ENCODE measurements at regions not wholly inside any gene's neighbourhood (a gene's known extent, or its start where the extent isn't known, plus 50 kb on each side); places are given as distances from the start of the nearest gene placed in this dataset.

- Histone ChIP-seq H3K4me2 (no peak overlapping the region), H3K4me3 (no peak overlapping the region), H3K27ac (0 out of 6 replicates have a peak overlapping the region, but pooled peaks of 1 of the 2 experiments have one; percentile 8), H3K4me1 (no peaks in the 10 kb centered on the region), H3K9me3 (0 out of 3 replicates have a peak, but pooled peaks cover 5% of the 10 kb centered on the region)
- ChIA-PET CTCF (interaction anchor here (0.5 to 7.8 kb wide), 37 partner anchors 9 to 614 kb away, joined by 3 to 77 read pairs (median 5); no protein-coding TSS in a partner anchor), POLR2A (interaction anchor here (1.3 kb wide), 1 partner anchor 150 kb away, joined by 4 read pairs; no protein-coding TSS in a partner anchor)
- peak; percentile 84 to 93; a peak in 5 of 6 replicates for ATAC-seq
- WGBS (ENCODE audit: missing lambda C conversion rate): 26% methylated on average over 6 of the region's 6 CpGs
- TF ChIP-seq CTCF (IDR thresholded peaks at IDR 0.05): peak; percentile 54
- TF ChIP-seq SMC3 (IDR thresholded peaks at IDR 0.05): peak; percentile 77
- TF ChIP-seq E2F6 (IDR thresholded peaks at IDR 0.05; ENCODE audit: borderline replicate concordance, low read depth): no peak
- no peak for TF ChIP-seq NFE2L2 (conservative IDR thresholded peaks at IDR 0.05; ENCODE audit: low read length)
- peak; percentile 74 to 76 for TF ChIP-seq RAD21 (conservative IDR thresholded peaks at IDR 0.05 in 1 of 2, IDR thresholded peaks at IDR 0.05 in 1 of 2)
- FAIRE-seq: no peak
- peak; percentile 43 to 66 for DNase-seq (ENCODE audit: low read depth in 1 of 2, low spot score in 1 of 2)
These were observed 114.8 kb upstream of the CD93 start for GRCh38 chr20:23200914-23201313.

GRCh38 chr20:23200413-23200812, 114.3 kb upstream of the CD93 start:
- Histone ChIP-seq H3K27ac (0 out of 6 replicates have a peak overlapping the region, but pooled peaks of 1 of the 2 experiments have one; percentile 8), H3K4me3 (no peak overlapping the region), H3K9me3 (peaks cover 6% of the 10 kb centered on the region; the same call in 1 of the 3 replicates), H3K4me2 (no peak overlapping the region), H3K4me1 (no peaks in the 10 kb centered on the region)
- POLR2A ChIA-PET: interaction anchor here (1.3 kb wide), 1 partner anchor 150 kb away, joined by 4 read pairs; no protein-coding TSS in a partner anchor
- WGBS (ENCODE audit: missing lambda C conversion rate): 81% methylated on average over 12 of the region's 12 CpGs
- no peak for FAIRE-seq
- TF ChIP-seq HOXA7 (CRISPR knock-in tag; IDR thresholded peaks at IDR 0.05) (no peak), CHD4 (IDR thresholded peaks at IDR 0.05; ENCODE audit: borderline replicate concordance) (no peak), ELK1 (IDR thresholded peaks at IDR 0.05; ENCODE audit: low read depth, low read length) (no peak), HOXB5 (CRISPR knock-in tag; IDR thresholded peaks at IDR 0.05) (no peak), POLR2AphosphoS2 (conservative IDR thresholded peaks at IDR 0.05; ENCODE audit: low read length) (no peak), EHMT2 (IDR thresholded peaks at IDR 0.05; ENCODE audit: low read depth) (no peak), E2F6 (IDR thresholded peaks at IDR 0.05; ENCODE audit: borderline replicate concordance, low read depth) (no peak), ESRRA (IDR thresholded peaks at IDR 0.05; ENCODE audit: borderline replicate concordance, low read length) (no peak), HMGXB4 (CRISPR knock-in tag; IDR thresholded peaks at IDR 0.05; ENCODE audit: borderline replicate concordance) (no peak), EHF (CRISPR knock-in tag; IDR thresholded peaks at IDR 0.05) (no peak), JUNB (IDR thresholded peaks at IDR 0.05) (no peak), HOXB13 (CRISPR knock-in tag; IDR thresholded peaks at IDR 0.05; ENCODE audit: low read depth) (no peak), PHF8 (IDR thresholded peaks at IDR 0.05; ENCODE audit: borderline replicate concordance, low read depth) (no peak), RAD21 (conservative IDR thresholded peaks at IDR 0.05 in 1 of 2, IDR thresholded peaks at IDR 0.05 in 1 of 2) (no peak), NPAS2 (CRISPR knock-in tag; IDR thresholded peaks at IDR 0.05; ENCODE audit: borderline replicate concordance) (no peak), MAX (IDR thresholded peaks at IDR 0.05) (no peak)
- no peak for DNase-seq (ENCODE audit: low read depth in 1 of 2, low spot score in 1 of 2)
- no peak for ATAC-seq
- CTCF ChIA-PET: interaction anchor here (0.9 to 7.8 kb wide), 21 partner anchors 8 to 862 kb away, joined by 3 to 77 read pairs (median 5); no protein-coding TSS in a partner anchor
